ENCODE measurements at regions not wholly inside any gene's neighbourhood (a gene's known extent, or its start where the extent isn't known, plus 50 kb on each side); places are given as distances from the start of the nearest gene placed in this dataset.
"Not testable (repeated sequence)": the region's sequence is repeated elsewhere in the genome, so short reads cannot be mapped to it uniquely, and the experiment has no call there.

DNA sequence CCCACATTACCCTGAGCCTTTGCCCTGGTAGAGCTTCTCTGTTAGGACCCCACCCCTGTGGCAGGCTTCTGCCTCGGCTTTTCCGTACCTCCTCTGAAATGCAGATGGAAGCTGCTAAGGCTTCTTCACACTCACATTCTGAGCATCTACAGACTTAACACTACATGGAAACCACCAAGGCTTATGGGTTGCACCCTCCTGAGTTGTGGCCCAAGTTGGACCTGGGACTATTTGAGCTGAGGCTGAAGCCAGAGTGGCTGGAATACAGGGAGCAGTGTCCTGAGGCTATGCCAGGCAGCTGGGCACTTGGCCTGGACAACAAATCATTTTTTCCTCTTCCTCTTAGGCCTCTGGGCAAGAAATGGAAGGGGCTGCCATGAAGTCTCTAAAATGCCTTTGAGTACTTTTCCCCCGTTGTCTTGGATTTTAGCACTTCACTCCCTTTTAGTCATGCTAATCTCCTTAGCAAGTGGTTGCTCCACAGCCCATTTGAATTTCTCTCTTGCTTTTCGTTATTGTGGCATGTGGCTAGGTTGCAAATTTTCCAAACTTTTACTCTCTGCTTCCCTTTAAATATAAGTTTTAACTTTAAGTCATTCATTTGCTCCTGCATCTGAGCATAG, 114.8 kb upstream of the FIBIN start:
- no peaks in the 10 kb centered on the region for H3K4me1 ChIP-seq (ENCODE audit: control insufficient read depth, extremely low read depth, insufficient read depth, low read length)
- H3K36me3 ChIP-seq (ENCODE audit: control insufficient read depth in 2 of 2, extremely low read depth in 1 of 2, insufficient read depth in 2 of 2, low read length in 2 of 2) = no peaks in the 10 kb centered on the region
- no peaks in the 10 kb centered on the region for H3K9me3 ChIP-seq (ENCODE audit: control insufficient read depth, low read depth, low read length)
- FAIRE-seq (no peak), DNase-seq (ENCODE audit: low read depth, low spot score) (no peak)
- no peak for TF ChIP-seq EZH2 (IDR thresholded peaks at IDR 0.05; ENCODE audit: low read length)
- TF ChIP-seq, protein P1, sequence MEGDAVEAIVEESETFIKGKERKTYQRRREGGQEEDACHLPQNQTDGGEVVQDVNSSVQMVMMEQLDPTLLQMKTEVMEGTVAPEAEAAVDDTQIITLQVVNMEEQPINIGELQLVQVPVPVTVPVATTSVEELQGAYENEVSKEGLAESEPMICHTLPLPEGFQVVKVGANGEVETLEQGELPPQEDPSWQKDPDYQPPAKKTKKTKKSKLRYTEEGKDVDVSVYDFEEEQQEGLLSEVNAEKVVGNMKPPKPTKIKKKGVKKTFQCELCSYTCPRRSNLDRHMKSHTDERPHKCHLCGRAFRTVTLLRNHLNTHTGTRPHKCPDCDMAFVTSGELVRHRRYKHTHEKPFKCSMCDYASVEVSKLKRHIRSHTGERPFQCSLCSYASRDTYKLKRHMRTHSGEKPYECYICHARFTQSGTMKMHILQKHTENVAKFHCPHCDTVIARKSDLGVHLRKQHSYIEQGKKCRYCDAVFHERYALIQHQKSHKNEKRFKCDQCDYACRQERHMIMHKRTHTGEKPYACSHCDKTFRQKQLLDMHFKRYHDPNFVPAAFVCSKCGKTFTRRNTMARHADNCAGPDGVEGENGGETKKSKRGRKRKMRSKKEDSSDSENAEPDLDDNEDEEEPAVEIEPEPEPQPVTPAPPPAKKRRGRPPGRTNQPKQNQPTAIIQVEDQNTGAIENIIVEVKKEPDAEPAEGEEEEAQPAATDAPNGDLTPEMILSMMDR (optimal IDR thresholded peaks at IDR 0.05 in 1 of 3, IDR thresholded peaks at IDR 0.05 in 1 of 3, conservative IDR thresholded peaks at IDR 0.05 in 1 of 3; ENCODE audit: extremely low read depth in 1 of 3, insufficient read depth in 2 of 3, low read length in 3 of 3) = no peak
- H3K4me3 ChIP-seq (ENCODE audit: control insufficient read depth in 2 of 3, extremely low read depth in 1 of 3, insufficient read depth in 2 of 3, low read depth in 1 of 3, low read length in 3 of 3) = no peak overlapping the region
- no peak overlapping the region for H3K4me2 ChIP-seq (ENCODE audit: control insufficient read depth, extremely low read depth, insufficient read depth, low read depth, low read length)
- H3K9ac ChIP-seq (ENCODE audit: control insufficient read depth, extremely low read depth, insufficient read depth, low read length) = no peak overlapping the region
- dilution Hi-C loops (cut with MboI; ENCODE audit: extremely low pct_ligation_motif_present, low sequenced_read_pairs) = no loop called here
- no peaks in the 10 kb centered on the region for H3K9me1 ChIP-seq (ENCODE audit: control insufficient read depth, extremely low read depth, insufficient read depth, low read length)
- no peak overlapping the region for H2AFZ ChIP-seq (ENCODE audit: control insufficient read depth, low read length)
- no peaks in the 10 kb centered on the region for H3K79me2 ChIP-seq (ENCODE audit: control insufficient read depth, insufficient read depth, low read length)
- H4K20me1 ChIP-seq (ENCODE audit: control insufficient read depth, extremely low read depth, insufficient read depth, low read length) = no peaks in the 10 kb centered on the region
- H3K27ac ChIP-seq (ENCODE audit: control insufficient read depth, insufficient read depth, low read length) = no peak overlapping the region
- no peaks in the 10 kb centered on the region for H3K27me3 ChIP-seq (ENCODE audit: control insufficient read depth, extremely low read depth, insufficient read depth, low read length)

DNA sequence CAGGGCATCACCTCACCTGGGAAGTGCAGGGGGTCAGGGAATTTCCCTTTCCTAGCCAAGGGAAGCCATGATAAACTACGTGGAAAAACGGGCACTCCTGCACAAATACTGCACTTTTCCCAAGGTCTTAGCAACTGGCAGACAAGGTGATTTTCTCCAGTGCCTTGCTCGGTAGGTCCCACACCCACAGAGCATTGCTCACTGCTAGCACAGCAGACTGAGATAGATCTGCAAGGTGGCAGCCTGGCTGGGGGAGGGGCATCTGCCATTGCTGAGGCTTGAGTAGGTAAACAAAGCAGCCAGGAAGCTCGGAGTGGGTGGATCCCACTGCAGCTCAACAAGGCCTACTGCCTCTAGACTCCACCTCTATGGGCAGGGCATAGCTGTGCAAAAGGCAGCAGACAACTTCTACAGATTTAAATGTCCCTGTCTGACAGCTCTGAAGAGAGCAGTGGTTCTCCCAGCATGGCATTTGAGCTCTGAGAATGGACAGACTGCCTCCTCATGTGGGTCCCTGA, 111.5 kb upstream of the FIBIN start:
- H3K79me2 ChIP-seq (ENCODE audit: control insufficient read depth, insufficient read depth, low read length); H3K9me1 ChIP-seq (ENCODE audit: control insufficient read depth, extremely low read depth, insufficient read depth, low read length); H3K27ac ChIP-seq (ENCODE audit: control insufficient read depth, insufficient read depth, low read length); H4K20me1 ChIP-seq (ENCODE audit: control insufficient read depth, extremely low read depth, insufficient read depth, low read length); H3K27me3 ChIP-seq (ENCODE audit: control insufficient read depth, extremely low read depth, insufficient read depth, low read length); DNase-seq (ENCODE audit: low read depth, low spot score); H3K4me3 ChIP-seq (ENCODE audit: control insufficient read depth in 2 of 3, extremely low read depth in 1 of 3, insufficient read depth in 2 of 3, low read depth in 1 of 3, low read length in 3 of 3); H3K4me1 ChIP-seq (ENCODE audit: control insufficient read depth, extremely low read depth, insufficient read depth, low read length); H3K36me3 ChIP-seq (ENCODE audit: control insufficient read depth in 2 of 2, extremely low read depth in 1 of 2, insufficient read depth in 2 of 2, low read length in 2 of 2); H3K9me3 ChIP-seq (ENCODE audit: control insufficient read depth, low read depth, low read length); FAIRE-seq; H2AFZ ChIP-seq (ENCODE audit: control insufficient read depth, low read length); H3K9ac ChIP-seq (ENCODE audit: control insufficient read depth, extremely low read depth, insufficient read depth, low read length); H3K4me2 ChIP-seq (ENCODE audit: control insufficient read depth, extremely low read depth, insufficient read depth, low read depth, low read length); dilution Hi-C loops (cut with MboI; ENCODE audit: extremely low pct_ligation_motif_present, low sequenced_read_pairs): not testable (repeated sequence)

DNA sequence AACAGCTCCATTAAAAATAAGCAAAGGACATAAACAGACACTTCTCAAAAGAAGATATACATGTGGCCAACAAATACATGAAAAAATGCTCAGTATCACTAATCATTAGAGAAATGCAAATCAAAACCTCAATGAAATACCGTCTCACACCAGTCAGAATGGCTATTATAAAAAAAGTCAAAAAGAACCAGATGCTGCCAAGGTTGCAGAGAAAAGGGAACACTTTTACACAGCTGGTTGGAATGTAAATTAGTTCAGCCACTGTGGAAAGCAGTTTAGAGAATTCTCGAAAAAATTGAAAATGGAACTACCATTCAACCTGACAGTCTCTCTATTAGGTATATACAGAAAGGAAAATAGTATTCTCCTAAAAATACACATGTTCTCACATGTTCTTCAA, 102.4 kb upstream of the FIBIN start:
- DNase-seq (ENCODE audit: low read depth, low spot score) (no peak), FAIRE-seq (no peak)
- no peak overlapping the region for H3K9ac ChIP-seq (ENCODE audit: control insufficient read depth, extremely low read depth, insufficient read depth, low read length)
- dilution Hi-C loops (cut with MboI; ENCODE audit: extremely low pct_ligation_motif_present, low sequenced_read_pairs) = no loop called here
- TF ChIP-seq, protein P1 (optimal IDR thresholded peaks at IDR 0.05 in 1 of 3, IDR thresholded peaks at IDR 0.05 in 1 of 3, conservative IDR thresholded peaks at IDR 0.05 in 1 of 3; ENCODE audit: extremely low read depth in 1 of 3, insufficient read depth in 2 of 3, low read length in 3 of 3) = no peak
- TF ChIP-seq EZH2 (IDR thresholded peaks at IDR 0.05; ENCODE audit: low read length) = no peak
- no peaks in the 10 kb centered on the region for H3K9me1 ChIP-seq (ENCODE audit: control insufficient read depth, extremely low read depth, insufficient read depth, low read length)
- no peaks in the 10 kb centered on the region for H3K79me2 ChIP-seq (ENCODE audit: control insufficient read depth, insufficient read depth, low read length)
- no peaks in the 10 kb centered on the region for H4K20me1 ChIP-seq (ENCODE audit: control insufficient read depth, extremely low read depth, insufficient read depth, low read length)
- H3K27me3 ChIP-seq (ENCODE audit: control insufficient read depth, extremely low read depth, insufficient read depth, low read length) = no peaks in the 10 kb centered on the region
- H3K4me2 ChIP-seq (ENCODE audit: control insufficient read depth, extremely low read depth, insufficient read depth, low read depth, low read length) = no peak overlapping the region
- H3K27ac ChIP-seq (ENCODE audit: control insufficient read depth, insufficient read depth, low read length) = no peak overlapping the region
- H2AFZ ChIP-seq (ENCODE audit: control insufficient read depth, low read length) = no peak overlapping the region
- no peak overlapping the region for H3K4me3 ChIP-seq (ENCODE audit: control insufficient read depth in 2 of 3, extremely low read depth in 1 of 3, insufficient read depth in 2 of 3, low read depth in 1 of 3, low read length in 3 of 3)
- no peaks in the 10 kb centered on the region for H3K36me3 ChIP-seq (ENCODE audit: control insufficient read depth in 2 of 2, extremely low read depth in 1 of 2, insufficient read depth in 2 of 2, low read length in 2 of 2)
- H3K9me3 ChIP-seq (ENCODE audit: control insufficient read depth, low read depth, low read length) = no peaks in the 10 kb centered on the region
- no peaks in the 10 kb centered on the region for H3K4me1 ChIP-seq (ENCODE audit: control insufficient read depth, extremely low read depth, insufficient read depth, low read length)
